ENCODE measurements at regions not wholly inside any gene's neighbourhood (a gene's known extent, or its start where the extent isn't known, plus 50 kb on each side); places are given as distances from the start of the nearest gene placed in this dataset.

GRCh38 chr10:94216201-94216600 is 146.5 kb downstream of the NOC3L start:
- Histone ChIP-seq H3K56ac (ENCODE audit: low read length) (no peak overlapping the region), H3K4me1 (ENCODE audit: control insufficient read depth, low read depth, low read length) (no peaks in the 10 kb centered on the region), H3K79me1 (ENCODE audit: low read length) (no peaks in the 10 kb centered on the region), H3K18ac (ENCODE audit: low read length) (no peak overlapping the region), H3K27ac (ENCODE audit: low read depth, low read length) (no peak overlapping the region), H4K5ac (ENCODE audit: low read length) (no peak overlapping the region), H3K23ac (ENCODE audit: low read length) (no peak overlapping the region), H3K4ac (ENCODE audit: low read depth, low read length) (no peak overlapping the region), H3K79me2 (ENCODE audit: control insufficient read depth, insufficient read depth, low read length) (no peaks in the 10 kb centered on the region), H2BK5ac (ENCODE audit: low read length) (no peak overlapping the region), H3K36me3 (ENCODE audit: control insufficient read depth, insufficient read depth, low read length) (no peaks in the 10 kb centered on the region), H2BK120ac (ENCODE audit: low read depth, low read length) (no peak overlapping the region), H4K8ac (ENCODE audit: low read depth, low read length) (no peak overlapping the region), H3K9ac (ENCODE audit: low read length) (no peak overlapping the region), H3K4me2 (ENCODE audit: low read length) (no peak overlapping the region), H3K27me3 (ENCODE audit: insufficient read depth, low read length, poor library complexity) (no peaks in the 10 kb centered on the region), H2BK15ac (replicated peaks; ENCODE audit: low read depth) (no peak overlapping the region), H3K4me3 (ENCODE audit: low read length) (no peak overlapping the region), H2AK5ac (ENCODE audit: low read length) (no peak overlapping the region)
- DNase-seq, result no peak
- WGBS (ENCODE audit: extremely low coverage, insufficient coverage, low lambda C conversion rate), result no CpG with 5 or more reads among the region's 4 CpGs

- Histone ChIP-seq H3K4me2 (ENCODE audit: low read length) (no peak overlapping the region), H3K4me1 (ENCODE audit: control insufficient read depth, low read depth, low read length) (no peaks in the 10 kb centered on the region), H3K56ac (ENCODE audit: low read length) (no peak overlapping the region), H3K4ac (ENCODE audit: low read depth, low read length) (no peak overlapping the region), H3K4me3 (ENCODE audit: low read length) (no peak overlapping the region), H2BK5ac (ENCODE audit: low read length) (no peak overlapping the region), H2BK120ac (ENCODE audit: low read depth, low read length) (no peak overlapping the region), H3K79me1 (ENCODE audit: low read length) (no peaks in the 10 kb centered on the region), H3K18ac (ENCODE audit: low read length) (no peak overlapping the region), H3K36me3 (ENCODE audit: control insufficient read depth, insufficient read depth, low read length) (no peaks in the 10 kb centered on the region), H3K23ac (ENCODE audit: low read length) (no peak overlapping the region), H4K8ac (ENCODE audit: low read depth, low read length) (no peak overlapping the region), H2BK15ac (replicated peaks; ENCODE audit: low read depth) (no peak overlapping the region), H3K9ac (ENCODE audit: low read length) (no peak overlapping the region), H3K27me3 (ENCODE audit: insufficient read depth, low read length, poor library complexity) (no peaks in the 10 kb centered on the region), H4K5ac (ENCODE audit: low read length) (no peak overlapping the region), H3K27ac (ENCODE audit: low read depth, low read length) (no peak overlapping the region), H2AK5ac (ENCODE audit: low read length) (no peak overlapping the region), H3K79me2 (ENCODE audit: control insufficient read depth, insufficient read depth, low read length) (no peaks in the 10 kb centered on the region)
- DNase-seq, result no peak
Measured at GRCh38 chr10:94217411-94217810, 145.3 kb downstream of the NOC3L start.

- Histone ChIP-seq H3K79me1 (ENCODE audit: low read length) (no peaks in the 10 kb centered on the region), H2BK120ac (ENCODE audit: low read depth, low read length) (no peak overlapping the region), H3K9ac (ENCODE audit: low read length) (no peak overlapping the region), H3K36me3 (ENCODE audit: control insufficient read depth, insufficient read depth, low read length) (no peaks in the 10 kb centered on the region), H2BK15ac (replicated peaks; ENCODE audit: low read depth) (no peak overlapping the region), H3K4me2 (ENCODE audit: low read length) (no peak overlapping the region), H4K5ac (ENCODE audit: low read length) (no peak overlapping the region), H3K27ac (ENCODE audit: low read depth, low read length) (no peak overlapping the region), H2BK5ac (ENCODE audit: low read length) (no peak overlapping the region), H3K23ac (ENCODE audit: low read length) (no peak overlapping the region), H3K79me2 (ENCODE audit: control insufficient read depth, insufficient read depth, low read length) (no peaks in the 10 kb centered on the region), H3K4ac (ENCODE audit: low read depth, low read length) (no peak overlapping the region), H3K18ac (ENCODE audit: low read length) (no peak overlapping the region), H4K8ac (ENCODE audit: low read depth, low read length) (no peak overlapping the region), H3K4me1 (ENCODE audit: control insufficient read depth, low read depth, low read length) (no peaks in the 10 kb centered on the region), H3K4me3 (ENCODE audit: low read length) (no peak overlapping the region), H3K56ac (ENCODE audit: low read length) (no peak overlapping the region), H3K27me3 (ENCODE audit: insufficient read depth, low read length, poor library complexity) (no peaks in the 10 kb centered on the region), H2AK5ac (ENCODE audit: low read length) (no peak overlapping the region)
- DNase-seq, result no peak
- no CpG with 5 or more reads among the region's 2 CpGs for WGBS (ENCODE audit: extremely low coverage, insufficient coverage, low lambda C conversion rate)
Measured at GRCh38 chr10:94218493-94219183, 144.1 kb downstream of the NOC3L start.

GRCh38 chr10:94219829-94220228 is 142.9 kb downstream of the NOC3L start:
- DNase-seq, result no peak
- H4K8ac ChIP-seq (ENCODE audit: low read depth, low read length), result no peak overlapping the region
- no CpG with 5 or more reads among the region's 1 CpG for WGBS (ENCODE audit: extremely low coverage, insufficient coverage, low lambda C conversion rate)

GRCh38 chr10:94220717-94221116 is 142.0 kb downstream of the NOC3L start:
- no peaks in the 10 kb centered on the region for H3K36me3 ChIP-seq (ENCODE audit: control insufficient read depth, insufficient read depth, low read length)
- H4K5ac ChIP-seq (ENCODE audit: low read length), result no peak overlapping the region
- H2AK5ac ChIP-seq (ENCODE audit: low read length), result no peak overlapping the region
- WGBS (ENCODE audit: extremely low coverage, insufficient coverage, low lambda C conversion rate), result no CpG with 5 or more reads among the region's 8 CpGs
- no peak overlapping the region for H2BK120ac ChIP-seq (ENCODE audit: low read depth, low read length)
- H3K4me3 ChIP-seq (ENCODE audit: low read length), result no peak overlapping the region
- H3K27me3 ChIP-seq (ENCODE audit: insufficient read depth, low read length, poor library complexity), result no peaks in the 10 kb centered on the region
- no peak for DNase-seq
- H3K56ac ChIP-seq (ENCODE audit: low read length), result no peak overlapping the region
- H3K4me1 ChIP-seq (ENCODE audit: control insufficient read depth, low read depth, low read length), result no peaks in the 10 kb centered on the region
- H3K23ac ChIP-seq (ENCODE audit: low read length), result no peak overlapping the region
- no peak overlapping the region for H3K9ac ChIP-seq (ENCODE audit: low read length)
- H4K8ac ChIP-seq (ENCODE audit: low read depth, low read length), result no peak overlapping the region
- H3K4ac ChIP-seq (ENCODE audit: low read depth, low read length), result no peak overlapping the region
- no peaks in the 10 kb centered on the region for H3K79me1 ChIP-seq (ENCODE audit: low read length)
- no peak overlapping the region for H2BK15ac ChIP-seq (replicated peaks; ENCODE audit: low read depth)
- H3K79me2 ChIP-seq (ENCODE audit: control insufficient read depth, insufficient read depth, low read length), result no peaks in the 10 kb centered on the region
- no peak overlapping the region for H3K4me2 ChIP-seq (ENCODE audit: low read length)
- no peak overlapping the region for H3K18ac ChIP-seq (ENCODE audit: low read length)
- H2BK5ac ChIP-seq (ENCODE audit: low read length), result no peak overlapping the region
- H3K27ac ChIP-seq (ENCODE audit: low read depth, low read length), result no peak overlapping the region

More at GRCh38 chr10:94219829-94220228, 142.9 kb downstream of the NOC3L start:
- no peak overlapping the region for H2BK120ac ChIP-seq (ENCODE audit: low read depth, low read length)
- H3K23ac ChIP-seq (ENCODE audit: low read length), result no peak overlapping the region
- no peaks in the 10 kb centered on the region for H3K79me1 ChIP-seq (ENCODE audit: low read length)
- H3K4me2 ChIP-seq (ENCODE audit: low read length), result no peak overlapping the region
- H3K9ac ChIP-seq (ENCODE audit: low read length), result no peak overlapping the region
- no peak overlapping the region for H2BK15ac ChIP-seq (replicated peaks; ENCODE audit: low read depth)
- H3K4ac ChIP-seq (ENCODE audit: low read depth, low read length), result no peak overlapping the region
- H3K27me3 ChIP-seq (ENCODE audit: insufficient read depth, low read length, poor library complexity), result no peaks in the 10 kb centered on the region
- no peak overlapping the region for H2AK5ac ChIP-seq (ENCODE audit: low read length)
- no peak overlapping the region for H3K56ac ChIP-seq (ENCODE audit: low read length)
- no peaks in the 10 kb centered on the region for H3K79me2 ChIP-seq (ENCODE audit: control insufficient read depth, insufficient read depth, low read length)
- no peak overlapping the region for H3K18ac ChIP-seq (ENCODE audit: low read length)
- H4K5ac ChIP-seq (ENCODE audit: low read length), result no peak overlapping the region
- H3K4me1 ChIP-seq (ENCODE audit: control insufficient read depth, low read depth, low read length), result no peaks in the 10 kb centered on the region
- H3K27ac ChIP-seq (ENCODE audit: low read depth, low read length), result no peak overlapping the region
- H3K36me3 ChIP-seq (ENCODE audit: control insufficient read depth, insufficient read depth, low read length), result no peaks in the 10 kb centered on the region
- H2BK5ac ChIP-seq (ENCODE audit: low read length), result no peak overlapping the region
- no peak overlapping the region for H3K4me3 ChIP-seq (ENCODE audit: low read length)

GRCh38 chr10:94223702-94224370 is 138.9 kb downstream of the NOC3L start:
- no peaks in the 10 kb centered on the region for H3K27me3 ChIP-seq (ENCODE audit: insufficient read depth, low read length, poor library complexity)
- H2BK5ac ChIP-seq (ENCODE audit: low read length), result no peak overlapping the region
- no peak overlapping the region for H2BK15ac ChIP-seq (replicated peaks; ENCODE audit: low read depth)
- DNase-seq, result no peak
- no peak overlapping the region for H3K23ac ChIP-seq (ENCODE audit: low read length)
- H3K4me1 ChIP-seq (ENCODE audit: control insufficient read depth, low read depth, low read length), result no peaks in the 10 kb centered on the region
- H4K8ac ChIP-seq (ENCODE audit: low read depth, low read length), result no peak overlapping the region
- H2BK120ac ChIP-seq (ENCODE audit: low read depth, low read length), result no peak overlapping the region
- no peaks in the 10 kb centered on the region for H3K79me1 ChIP-seq (ENCODE audit: low read length)
- H3K18ac ChIP-seq (ENCODE audit: low read length), result no peak overlapping the region
- H3K9ac ChIP-seq (ENCODE audit: low read length), result no peak overlapping the region
- WGBS (ENCODE audit: extremely low coverage, insufficient coverage, low lambda C conversion rate), result no CpG with 5 or more reads among the region's 5 CpGs
- H3K36me3 ChIP-seq (ENCODE audit: control insufficient read depth, insufficient read depth, low read length), result no peaks in the 10 kb centered on the region
- no peak overlapping the region for H3K27ac ChIP-seq (ENCODE audit: low read depth, low read length)
- H4K5ac ChIP-seq (ENCODE audit: low read length), result no peak overlapping the region
- no peak overlapping the region for H2AK5ac ChIP-seq (ENCODE audit: low read length)
- no peak overlapping the region for H3K4ac ChIP-seq (ENCODE audit: low read depth, low read length)
- no peak overlapping the region for H3K4me3 ChIP-seq (ENCODE audit: low read length)
- H3K79me2 ChIP-seq (ENCODE audit: control insufficient read depth, insufficient read depth, low read length), result no peaks in the 10 kb centered on the region
- no peak overlapping the region for H3K56ac ChIP-seq (ENCODE audit: low read length)
- no peak overlapping the region for H3K4me2 ChIP-seq (ENCODE audit: low read length)
